H1 (cell line): ENCODE measurements at regions not wholly inside any gene's neighbourhood (a gene's known extent, or its start where the extent isn't known, plus 50 kb on each side); places are given as distances from the start of the nearest gene placed in this dataset.

Experiments
- CTCF ChIA-PET: fragments of 300-600 bp; sonication (Branson Sonifier 250); formaldehyde crosslinking; loops from one replicate; lab custom pipeline; 2021; ENCODE audit not compliant: partially characterized antibody; lab: Charles Lee
- POLR2A ChIA-PET: fragments of 300-600 bp; sonication (Branson Sonifier 250); formaldehyde crosslinking; loops from one replicate; lab custom pipeline; 2021; ENCODE audit warnings: inconsistent platforms; ENCODE audit not compliant: partially characterized antibody; lab: Charles Lee
- DNase-seq, 2 experiments: peaks; one replicate each; pipeline versions ENCODE4 v3.0.0 to v3.0.0-alpha.2; 2010 to 2022; ENCODE audit warnings: low spot score in 2 of 2, low read depth in 1 of 2, mixed read lengths in 1 of 2
- FAIRE-seq: peaks from 2 replicates; lab custom pipeline; 2011; peaks lifted over from hg19 to GRCh38; lab: Jason Lieb, UNC
- H2AFZ ChIP-seq: 2 replicates; pipeline ENCODE4 v1.8.1; 2012; ENCODE audit warnings: low read length, inconsistent platforms
- H2AK5ac ChIP-seq: 2 replicates; pipeline ENCODE4 v1.6.1; 2013; ENCODE audit warnings: low read depth, low read length
- H2BK120ac ChIP-seq: replicated peaks from 2 replicates; pipeline ENCODE3; 2013; ENCODE audit warnings: low read depth, low read length, inconsistent platforms
- H2BK12ac ChIP-seq: 2 replicates; pipeline ENCODE4 v1.6.1; 2013; ENCODE audit warnings: low read depth, low read length
- H2BK15ac ChIP-seq: 2 replicates; pipeline ENCODE4 v1.6.1; 2013; ENCODE audit warnings: low read length
- H2BK20ac ChIP-seq: 2 replicates; pipeline ENCODE4 v1.6.1; 2013; ENCODE audit warnings: low read length
- H2BK5ac ChIP-seq: 2 replicates; pipeline ENCODE4 v1.6.1; 2013; ENCODE audit warnings: low read depth, low read length
- H3K14ac ChIP-seq: 2 replicates; pipeline ENCODE4 v1.6.1; 2013; ENCODE audit warnings: inconsistent platforms; ENCODE audit not compliant: insufficient read length
- H3K18ac ChIP-seq: 2 replicates; pipeline ENCODE4 v1.6.1; 2013; ENCODE audit warnings: low read length; ENCODE audit errors: extremely low read depth
- H3K23ac ChIP-seq: 2 replicates; pipeline ENCODE4 v1.6.1; 2013; ENCODE audit warnings: inconsistent platforms; ENCODE audit not compliant: insufficient read length
- H3K23me2 ChIP-seq: 2 replicates; pipeline ENCODE4 v1.6.1; 2013; ENCODE audit warnings: low read depth, low read length
- H3K27ac ChIP-seq: 2 replicates; pipeline ENCODE4 v1.6.1; 2011; ENCODE audit warnings: low read depth, low read length, inconsistent platforms
- H3K27me3 ChIP-seq, 4 experiments: replicated peaks in 1 of 4; 1 replicate in 1 of 4; 2 replicates in 3 of 4; pipeline versions ENCODE4 v1.6.1 to v1.8.1; 2011 to 2013; ENCODE audit warnings: low read length in 3 of 4, mild to moderate bottlenecking in 3 of 4, inconsistent platforms in 2 of 4, mixed read lengths in 2 of 4, moderate library complexity in 1 of 4; ENCODE audit not compliant: control insufficient read depth in 3 of 4, insufficient read depth in 3 of 4; ENCODE audit errors: extremely low read depth in 1 of 4
- H3K36me3 ChIP-seq, 4 experiments: 2 replicates each; pipeline versions ENCODE4 v1.6.1 to v1.8.1; 2011 to 2013; ENCODE audit warnings: mild to moderate bottlenecking in 4 of 4, low read length in 3 of 4, moderate library complexity in 2 of 4, control low read depth in 1 of 4, inconsistent platforms in 1 of 4; ENCODE audit not compliant: insufficient read depth in 4 of 4, control insufficient read depth in 2 of 4
- H3K4ac ChIP-seq: replicated peaks from 2 replicates; pipeline ENCODE3; 2013; ENCODE audit warnings: low read length, low read depth, mixed read lengths, inconsistent platforms; ENCODE audit not compliant: insufficient read length
- H3K4me1 ChIP-seq, 4 experiments: replicated peaks in 1 of 4; 1 replicate in 1 of 4; 2 replicates in 3 of 4; pipeline versions ENCODE4 v1.6.1 to v1.8.1; 2011 to 2013; ENCODE audit warnings: low read length in 3 of 4, inconsistent platforms in 2 of 4, mixed read lengths in 1 of 4; ENCODE audit not compliant: insufficient read depth in 4 of 4, control insufficient read depth in 3 of 4
- H3K4me2 ChIP-seq, 2 experiments: 2 replicates each; pipeline versions ENCODE4 v1.6.1 to v1.8.1; 2011 to 2013; ENCODE audit warnings: low read depth in 2 of 2, low read length in 2 of 2, control low read depth in 1 of 2, inconsistent platforms in 1 of 2, mild to moderate bottlenecking in 1 of 2; ENCODE audit not compliant: insufficient read depth in 1 of 2
- H3K4me3 ChIP-seq, 4 experiments: fragments of 200-600, 300-600 bp in 1 of 4; sonication (generic), shearing (Covaris generic), sonication (Bioruptor Twin) in 1 of 4; 2 replicates each; pipeline versions ENCODE4 v1.5.1 to v1.8.1; 2011 to 2016; ENCODE audit warnings: low read length in 4 of 4, low read depth in 3 of 4, control low read depth in 2 of 4, inconsistent platforms in 2 of 4, mild to moderate bottlenecking in 2 of 4, mixed read lengths in 1 of 4, moderate library complexity in 1 of 4; ENCODE audit not compliant: insufficient read depth in 2 of 4; ENCODE audit errors: extremely low read depth in 1 of 4
- H3K56ac ChIP-seq: replicated peaks from 2 replicates; pipeline ENCODE3; 2013; ENCODE audit warnings: low read depth, mild to moderate bottlenecking, mixed read lengths, low read length, inconsistent platforms; ENCODE audit not compliant: insufficient read length
- H3K79me1 ChIP-seq: 2 replicates; pipeline ENCODE4 v1.6.1; 2013; ENCODE audit warnings: low read depth, low read length, control low read depth
- H3K79me2 ChIP-seq, 2 experiments: 2 replicates each; pipeline versions ENCODE4 v1.6.1 to v1.8.1; 2012 to 2013; ENCODE audit warnings: low read length in 2 of 2, mild to moderate bottlenecking in 2 of 2, inconsistent platforms in 1 of 2; ENCODE audit not compliant: insufficient read depth in 2 of 2, control insufficient read depth in 1 of 2
- H3K9ac ChIP-seq, 4 experiments: replicated peaks in 1 of 4; 1 replicate in 1 of 4; 2 replicates in 3 of 4; pipeline versions ENCODE4 v1.6.1 to v1.8.1; 2011 to 2013; ENCODE audit warnings: low read depth in 3 of 4, low read length in 3 of 4, control low read depth in 2 of 4, mild to moderate bottlenecking in 2 of 4, moderate library complexity in 2 of 4, inconsistent platforms in 1 of 4; ENCODE audit errors: extremely low read depth in 1 of 4
- H3K9me3 ChIP-seq, 2 experiments: 2 replicates each; pipeline versions ENCODE4 v1.6.1 to v1.8.1; 2012 to 2013; ENCODE audit warnings: mild to moderate bottlenecking in 2 of 2, moderate library complexity in 2 of 2, control low read depth in 1 of 2, inconsistent platforms in 1 of 2, low read depth in 1 of 2, low read length in 1 of 2, mixed read lengths in 1 of 2; ENCODE audit not compliant: insufficient read depth in 2 of 2
- H4K20me1 ChIP-seq, 2 experiments: replicated peaks in 1 of 2; 2 replicates each; pipeline versions ENCODE3 to v1.8.1; 2011 to 2013; ENCODE audit warnings: inconsistent platforms in 2 of 2, low read length in 2 of 2, mild to moderate bottlenecking in 1 of 2; ENCODE audit not compliant: insufficient read depth in 2 of 2, control insufficient read depth in 1 of 2
- H4K5ac ChIP-seq: 2 replicates; pipeline ENCODE4 v1.6.1; 2013; ENCODE audit warnings: low read length, low read depth, mixed read lengths, inconsistent platforms; ENCODE audit not compliant: insufficient read length
- H4K8ac ChIP-seq: 2 replicates; pipeline ENCODE4 v1.8.0; 2013; ENCODE audit warnings: mild to moderate bottlenecking, moderate library complexity, low read length, inconsistent platforms; ENCODE audit not compliant: insufficient read depth; ENCODE audit errors: extremely low read depth
- H4K91ac ChIP-seq: replicated peaks from 2 replicates; pipeline ENCODE3; 2013; ENCODE audit warnings: low read length, mixed read lengths, inconsistent platforms; ENCODE audit not compliant: insufficient read length
- CBX8 ChIP-seq: fragments of 300-800, 300-1000 bp; sonication (generic); IDR thresholded peaks from 2 replicates; pipeline ENCODE4 v1.7.1; 2016; ENCODE audit warnings: low read depth, low read length, borderline replicate concordance
- CHD1 ChIP-seq: IDR thresholded peaks from 2 replicates; pipeline ENCODE4 v1.6.1; 2012; ENCODE audit warnings: low read depth, low read length, improper control_type of control experiment
- JUND ChIP-seq: IDR thresholded peaks from 2 replicates; pipeline ENCODE4 v1.6.1; 2011; ENCODE audit warnings: mild to moderate bottlenecking, improper control_type of control experiment, low read length
- KDM4A ChIP-seq: IDR thresholded peaks from one replicate; pipeline ENCODE4 v1.7.1; 2012; ENCODE audit warnings: low read depth, mild to moderate bottlenecking, moderate library complexity, low read length, inconsistent platforms; ENCODE audit not compliant: severe bottlenecking
- NRF1 ChIP-seq: IDR thresholded peaks from 2 replicates; pipeline ENCODE4 v1.6.1; 2011; ENCODE audit warnings: mild to moderate bottlenecking, low read depth, low read length, improper control_type of control experiment
- POLR2A ChIP-seq, 2 experiments: IDR thresholded peaks; 1 replicate in 1 of 2; 2 replicates in 1 of 2; pipeline ENCODE4 v1.6.1; 2011; ENCODE audit warnings: low read depth in 2 of 2, low read length in 2 of 2, mild to moderate bottlenecking in 2 of 2; ENCODE audit errors: control extremely low read depth in 1 of 2
- POLR2AphosphoS5 ChIP-seq: IDR thresholded peaks from 2 replicates; pipeline ENCODE4 v1.6.1; 2011; ENCODE audit warnings: low read depth, low read length
- TAF1 ChIP-seq: IDR thresholded peaks from 2 replicates; pipeline ENCODE4 v1.6.1; 2011; ENCODE audit warnings: mild to moderate bottlenecking, low read depth, low read length
- YY1 ChIP-seq: IDR thresholded peaks from 2 replicates; pipeline ENCODE4 v1.6.1; 2011; ENCODE audit warnings: low read depth, mild to moderate bottlenecking, low read length
- ZNF274 ChIP-seq: IDR thresholded peaks from 2 replicates; pipeline ENCODE4 v1.7.0; 2012; ENCODE audit warnings: low read length, borderline replicate concordance; ENCODE audit errors: extremely low read depth
- WGBS, 2 experiments: shearing (Covaris generic) in 1 of 2; methylation state at CpG; one replicate each; pipeline versions ENCODE4 v1.1.6 to v1.1.7; 2013 to 2015; ENCODE audit warnings: low lambda C conversion rate in 2 of 2, mixed read lengths in 2 of 2, inconsistent platforms in 1 of 2, low coverage in 1 of 2, missing lambda C conversion rate in 1 of 2; ENCODE audit not compliant: insufficient replicate concordance in 2 of 2, insufficient coverage in 1 of 2, insufficient read length in 1 of 2; ENCODE audit errors: extremely low coverage in 1 of 2, missing lambda C conversion rate in 1 of 2; 5-methylcytosine and 5-hydroxymethylcytosine counted together
- TF ChIP-seq, protein P1 (sequence below): IDR thresholded peaks from 2 replicates; pipeline ENCODE4 v1.6.1; 2012; ENCODE audit warnings: low read length, inconsistent platforms

DNA sequence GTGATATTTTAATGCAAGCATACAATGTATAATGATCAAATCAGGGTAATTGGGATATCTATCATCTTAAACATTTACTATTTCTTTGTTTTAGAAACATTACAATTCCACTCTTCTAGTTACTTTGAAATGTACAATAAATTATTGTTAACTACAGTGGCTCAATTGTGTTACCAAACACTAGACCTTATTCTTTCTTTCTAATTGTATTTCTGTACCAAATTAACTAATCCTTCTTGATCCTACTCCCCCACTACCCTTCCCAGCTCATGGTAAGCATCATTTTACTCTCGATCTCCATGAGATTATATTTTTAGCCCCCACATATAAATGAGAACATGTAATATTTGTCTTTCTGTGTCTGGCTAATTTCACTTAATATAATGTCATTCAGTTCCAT is 95.0 kb upstream of the MROH9 start:
- no peaks in the 10 kb centered on the region for H3K79me1 ChIP-seq
- H3K27me3 ChIP-seq = no peaks in the 10 kb centered on the region
- H3K9me3 ChIP-seq = no peaks in the 10 kb centered on the region
- H4K8ac ChIP-seq = no peak overlapping the region
- no peaks in the 10 kb centered on the region for H3K4me1 ChIP-seq
- CTCF ChIA-PET = no interaction called here
- H3K4me2 ChIP-seq = no peak overlapping the region
- H2BK12ac ChIP-seq = no peak overlapping the region
- no peak overlapping the region for H3K18ac ChIP-seq
- no peak overlapping the region for H3K4me3 ChIP-seq
- H4K20me1 ChIP-seq = no peaks in the 10 kb centered on the region
- POLR2A ChIA-PET = no interaction called here
- DNase-seq = no peak
- no peak overlapping the region for H4K91ac ChIP-seq
- no peak for FAIRE-seq
- no peak overlapping the region for H4K5ac ChIP-seq
- no peak overlapping the region for H2BK5ac ChIP-seq
- no peaks in the 10 kb centered on the region for H3K36me3 ChIP-seq
- H3K9ac ChIP-seq = no peak overlapping the region
- no peak overlapping the region for H2AK5ac ChIP-seq
- TF ChIP-seq JUND (no peak), CHD1 (no peak), ZNF274 (no peak), POLR2A (IDR thresholded peaks at IDR 0.05; ENCODE audit: control extremely low read depth in 1 of 2, low read depth in 2 of 2, low read length in 2 of 2) (no peak), TAF1 (no peak), CBX8 (no peak), NRF1 (no peak), KDM4A (no peak), YY1 (no peak), POLR2AphosphoS5 (no peak)
- TF ChIP-seq, protein P1, sequence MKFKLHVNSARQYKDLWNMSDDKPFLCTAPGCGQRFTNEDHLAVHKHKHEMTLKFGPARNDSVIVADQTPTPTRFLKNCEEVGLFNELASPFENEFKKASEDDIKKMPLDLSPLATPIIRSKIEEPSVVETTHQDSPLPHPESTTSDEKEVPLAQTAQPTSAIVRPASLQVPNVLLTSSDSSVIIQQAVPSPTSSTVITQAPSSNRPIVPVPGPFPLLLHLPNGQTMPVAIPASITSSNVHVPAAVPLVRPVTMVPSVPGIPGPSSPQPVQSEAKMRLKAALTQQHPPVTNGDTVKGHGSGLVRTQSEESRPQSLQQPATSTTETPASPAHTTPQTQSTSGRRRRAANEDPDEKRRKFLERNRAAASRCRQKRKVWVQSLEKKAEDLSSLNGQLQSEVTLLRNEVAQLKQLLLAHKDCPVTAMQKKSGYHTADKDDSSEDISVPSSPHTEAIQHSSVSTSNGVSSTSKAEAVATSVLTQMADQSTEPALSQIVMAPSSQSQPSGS = no peak
- H3K23ac ChIP-seq = no peak overlapping the region
- no peak overlapping the region for H3K27ac ChIP-seq
- H3K56ac ChIP-seq = no peak overlapping the region
- H3K4ac ChIP-seq = no peak overlapping the region
- H3K14ac ChIP-seq = no peak overlapping the region
- H3K23me2 ChIP-seq = peaks cover 2% of the 10 kb centered on the region; the same call in 1 of the 2 replicates
- H2BK20ac ChIP-seq = no peak overlapping the region
- WGBS, 2 experiments = 84% methylated on average over 1 of the region's 1 CpG; no CpG with 5 or more reads in 1 of the 2 experiments
- no peaks in the 10 kb centered on the region for H3K79me2 ChIP-seq
- H2BK120ac ChIP-seq = no peak overlapping the region
- no peak overlapping the region for H2BK15ac ChIP-seq
- no peak overlapping the region for H2AFZ ChIP-seq
